HEK293 (cell line): ENCODE measurements at regions not wholly inside any gene's neighbourhood (a gene's known extent, or its start where the extent isn't known, plus 50 kb on each side); places are given as distances from the start of the nearest gene placed in this dataset.

Experiments
- KLF17 ChIP-seq: fragments of 450-650 bp; formaldehyde crosslinking; IDR thresholded peaks from 2 replicates; pipeline ENCODE4 v1.5.1; 2016; ENCODE audit warnings: missing biosample characterization, missing genetic modification characterization

GRCh38 chr4:83170952-83171399, 56.4 kb upstream of the PLAC8 start (continued):
- TF ChIP-seq KLF17 (tag by site-specific recombination), result no peak
